GM21576 (cell line): ENCODE measurements at regions not wholly inside any gene's neighbourhood (a gene's known extent, or its start where the extent isn't known, plus 50 kb on each side); places are given as distances from the start of the nearest gene placed in this dataset.

Experiments used
- ATAC-seq: cut with Tn5 transposase; IDR thresholded peaks from one replicate; pipeline ENCODE4 v1.9.1; 2021; ENCODE audit warnings: mild to moderate bottlenecking, moderate library complexity; ENCODE audit not compliant: unreplicated experiment

DNA sequence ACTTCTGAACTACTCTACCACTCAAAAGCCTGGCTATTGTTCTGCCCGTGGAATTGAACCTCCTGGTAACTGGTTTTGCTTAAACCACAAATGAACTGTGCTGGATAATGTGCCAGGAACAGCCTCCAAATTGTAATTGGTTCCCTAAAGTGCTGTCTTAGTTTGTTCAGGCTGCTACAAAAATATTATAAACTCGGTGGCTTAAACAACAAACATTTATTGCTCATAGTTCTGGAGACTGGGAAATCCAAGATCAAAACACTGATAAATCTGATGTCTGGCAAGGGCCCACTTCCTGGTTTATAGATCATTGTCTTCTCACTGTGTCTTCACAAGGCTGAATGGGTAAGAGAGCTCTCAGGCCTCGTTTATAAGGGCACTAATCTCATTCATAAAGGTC, 149.2 kb upstream of the NCKAP5 start:
- no peak for ATAC-seq

DNA sequence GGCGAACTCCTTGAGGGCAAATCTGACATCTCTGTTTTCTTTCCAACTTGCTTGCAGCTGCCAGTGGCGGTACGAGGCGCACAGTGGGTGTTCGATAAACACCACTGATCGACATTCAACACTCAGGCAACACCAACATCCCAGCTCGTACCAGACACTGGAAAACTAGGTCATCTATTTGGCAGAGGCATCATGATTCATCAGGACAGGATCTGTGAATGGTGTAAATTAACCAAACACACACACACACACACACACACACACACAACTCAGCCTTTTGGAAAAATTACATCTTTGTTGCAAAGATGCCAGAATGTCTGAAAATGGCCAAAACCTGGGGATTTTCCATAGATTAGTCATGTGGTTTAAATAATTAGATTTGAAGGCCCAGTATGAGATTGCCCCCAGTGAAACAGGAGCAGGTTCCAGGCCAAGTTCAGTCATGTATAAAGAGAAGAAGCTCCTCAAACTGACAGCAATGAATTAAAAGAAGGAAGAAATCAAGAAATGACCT, 150.5 kb upstream of the NCKAP5 start:
- ATAC-seq: no peak

DNA sequence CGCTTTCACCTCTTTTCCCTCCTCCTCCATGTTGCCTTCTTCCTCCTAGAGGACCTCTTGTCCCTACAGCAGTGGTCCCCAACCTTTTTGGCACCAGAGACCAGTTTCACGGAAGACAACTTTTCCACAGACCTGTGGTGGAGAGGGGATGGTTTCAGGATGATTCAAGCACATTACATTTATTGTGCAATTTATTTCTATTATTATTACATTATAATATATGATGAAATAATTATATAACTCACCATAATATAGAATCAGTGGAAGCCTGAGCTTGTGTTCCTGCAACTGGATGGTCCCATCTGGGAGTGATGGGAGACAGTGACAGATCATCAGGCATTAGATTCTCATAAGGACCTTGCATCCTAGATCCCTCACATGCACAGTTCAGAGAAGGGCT, 152.2 kb upstream of the NCKAP5 start:
- ATAC-seq: no peak

DNA sequence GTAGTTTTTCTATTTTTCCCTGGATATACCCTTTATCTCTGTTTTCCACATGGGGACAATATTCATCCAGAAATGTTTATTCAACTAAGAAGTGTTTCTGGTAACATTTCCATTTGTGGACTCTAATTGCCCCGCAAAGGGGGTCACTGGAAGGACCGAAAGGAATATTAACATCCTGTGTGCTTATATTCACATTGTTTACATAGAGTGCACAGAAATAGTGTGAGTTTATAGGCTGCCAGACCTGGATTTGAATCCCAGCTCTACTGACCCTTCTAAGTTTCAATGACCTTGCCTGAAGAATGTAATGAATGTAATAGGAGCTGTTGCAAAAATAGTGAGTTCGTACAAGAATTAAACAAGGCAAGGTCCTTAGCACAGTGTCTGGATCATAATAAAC, 152.9 kb upstream of the NCKAP5 start:
- no peak for ATAC-seq

DNA sequence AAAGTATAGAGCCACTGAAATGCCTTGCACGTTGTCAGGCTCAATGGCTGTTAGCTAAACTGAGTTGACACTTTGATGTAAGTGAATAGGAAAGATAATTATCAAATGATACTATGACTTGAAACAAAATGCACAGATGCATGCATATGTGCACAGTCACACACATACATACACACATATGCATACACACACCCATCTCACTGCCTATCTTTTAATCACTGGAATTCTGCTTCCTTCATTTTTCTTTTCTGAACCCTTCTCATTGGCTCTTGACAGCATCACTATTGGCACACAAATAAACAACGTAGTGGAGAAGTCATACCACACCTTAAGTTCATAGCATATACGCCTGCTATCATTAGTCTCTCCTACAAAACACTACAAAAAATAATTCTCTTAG, 154.9 kb upstream of the NCKAP5 start:
- no peak for ATAC-seq

DNA sequence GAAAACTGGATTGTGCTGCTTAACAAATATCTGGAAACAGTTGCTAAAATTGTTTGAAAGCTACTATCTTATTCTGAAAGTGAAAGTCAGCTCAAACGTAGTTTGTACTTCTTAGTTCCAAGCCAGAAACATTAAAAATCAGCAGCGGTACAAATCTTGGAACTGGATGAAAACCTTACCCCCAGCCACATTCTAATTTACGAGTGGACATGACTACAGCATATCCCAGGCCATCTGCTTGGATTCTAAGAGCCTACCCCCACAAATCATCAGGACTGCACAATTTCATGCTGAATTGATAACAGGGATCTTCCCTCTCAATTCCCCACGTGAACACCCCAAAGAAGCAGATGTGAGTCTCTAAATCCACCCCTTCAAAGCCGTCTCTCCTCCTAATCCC, 158.7 kb upstream of the NCKAP5 start:
- no peak for ATAC-seq

DNA sequence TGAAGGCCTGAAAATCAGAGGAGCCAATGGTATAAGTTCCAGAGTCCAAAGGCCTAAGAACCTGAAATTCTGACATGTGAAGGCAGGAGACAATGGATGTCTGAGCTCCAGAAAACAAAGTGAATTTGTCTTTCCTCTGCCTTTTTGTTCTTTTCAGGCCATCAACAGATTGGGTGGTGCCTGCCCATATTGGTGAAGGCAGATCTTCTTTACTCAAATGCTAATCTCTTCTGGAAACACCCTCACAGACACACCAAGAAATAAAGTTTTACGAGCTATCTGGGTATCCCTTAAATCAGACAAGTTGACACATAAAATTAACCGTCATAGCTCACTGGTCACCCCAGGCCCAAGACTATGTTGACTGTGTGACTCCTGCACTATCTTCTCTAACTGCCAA, 163.8 kb upstream of the NCKAP5 start:
- ATAC-seq: no peak

DNA sequence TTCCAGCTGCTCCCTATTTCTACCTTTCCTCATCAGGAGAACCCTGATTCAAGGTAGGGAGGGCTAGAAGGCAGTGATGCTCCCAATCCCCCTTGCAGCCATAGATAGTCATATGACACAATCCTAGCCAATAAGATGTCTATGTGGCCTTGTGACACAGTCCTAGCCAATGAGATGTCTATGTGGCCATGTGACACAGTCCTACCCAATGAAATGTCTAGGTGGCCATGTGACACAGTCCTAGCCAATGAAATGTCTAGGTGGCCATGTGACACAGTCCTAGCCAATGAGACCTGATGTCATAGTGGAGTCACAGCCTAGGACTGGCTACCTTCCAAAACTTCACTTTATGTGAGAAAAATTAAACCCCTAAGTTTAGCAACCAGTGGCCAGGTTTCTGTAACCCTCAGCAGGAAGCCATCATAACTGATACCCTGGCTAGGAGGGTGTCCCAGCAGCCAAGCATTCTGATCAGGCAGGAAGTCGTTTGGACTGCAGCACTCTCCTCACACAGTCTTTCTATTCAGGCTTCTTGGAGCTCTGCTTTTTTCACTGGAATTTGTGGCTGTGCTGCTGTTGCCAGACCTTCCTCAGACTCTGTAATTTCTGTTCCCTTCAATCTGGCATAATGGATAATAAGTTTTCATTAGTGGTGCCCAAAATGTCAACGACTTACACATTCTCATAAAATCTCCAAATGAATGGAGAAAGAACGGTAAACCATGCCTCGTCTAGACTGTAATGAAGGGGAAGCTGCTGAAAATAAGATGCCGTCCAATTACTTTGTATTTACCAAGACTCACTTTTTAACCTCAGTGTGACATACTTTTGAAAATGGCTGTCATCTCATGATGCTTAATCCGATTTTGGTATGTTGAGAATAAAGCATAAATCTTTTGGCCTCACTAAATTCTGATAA, 165.0 kb upstream of the NCKAP5 start:
- no peak for ATAC-seq

DNA sequence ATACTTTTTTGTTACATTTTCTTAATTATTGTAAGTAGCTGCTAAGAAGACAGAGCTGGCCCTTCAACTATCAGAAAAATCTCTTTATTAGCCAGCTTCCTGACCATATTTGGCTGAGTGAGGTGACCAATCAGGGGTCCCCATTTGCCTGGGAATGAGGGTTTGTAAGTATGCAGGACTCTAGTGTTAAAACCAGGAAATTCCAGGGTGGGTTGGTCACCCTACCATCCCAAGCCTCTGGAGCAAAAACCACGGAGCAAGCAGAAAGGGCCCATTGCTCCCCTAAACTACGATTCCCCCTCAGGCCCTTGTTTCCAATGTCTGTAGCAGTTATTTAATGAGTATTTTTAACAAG, 165.6 kb upstream of the NCKAP5 start:
- no peak for ATAC-seq

DNA sequence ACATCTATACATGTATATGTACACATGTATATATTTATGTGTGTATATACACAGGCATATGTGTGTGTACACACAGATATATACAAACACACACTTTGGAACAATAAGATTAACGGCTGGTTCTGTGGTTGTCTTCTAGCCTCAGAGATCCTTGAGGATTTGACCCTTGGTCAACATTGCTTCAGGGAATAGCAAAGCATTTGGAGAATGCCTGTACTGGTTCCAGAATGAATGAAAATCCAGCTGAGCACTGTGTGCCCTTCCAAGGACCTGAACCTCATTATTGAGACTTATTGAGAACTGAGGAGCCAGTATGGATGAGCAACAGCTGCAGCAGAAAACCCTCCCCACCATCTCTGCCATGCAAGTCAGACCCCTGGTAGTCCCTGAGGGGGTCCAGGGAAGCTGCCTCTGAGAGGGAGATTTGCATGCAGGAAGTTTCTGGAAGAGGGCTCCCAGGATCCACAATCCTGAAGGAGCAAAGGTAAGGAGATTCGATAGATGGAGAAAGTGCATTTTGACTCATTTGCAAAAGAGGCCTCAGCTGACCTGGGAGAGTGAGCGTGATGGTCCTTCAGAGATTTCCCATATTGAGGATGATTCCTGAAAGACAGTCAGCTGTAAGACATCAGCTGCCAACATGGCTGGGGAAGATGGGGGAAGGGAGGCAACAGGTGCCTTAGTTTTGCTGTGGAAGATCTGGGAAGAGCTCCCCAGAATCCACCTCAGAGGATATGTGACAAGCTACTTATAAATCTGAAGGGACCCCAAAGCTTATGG, 166.6 kb upstream of the NCKAP5 start:
- ATAC-seq: no peak

DNA sequence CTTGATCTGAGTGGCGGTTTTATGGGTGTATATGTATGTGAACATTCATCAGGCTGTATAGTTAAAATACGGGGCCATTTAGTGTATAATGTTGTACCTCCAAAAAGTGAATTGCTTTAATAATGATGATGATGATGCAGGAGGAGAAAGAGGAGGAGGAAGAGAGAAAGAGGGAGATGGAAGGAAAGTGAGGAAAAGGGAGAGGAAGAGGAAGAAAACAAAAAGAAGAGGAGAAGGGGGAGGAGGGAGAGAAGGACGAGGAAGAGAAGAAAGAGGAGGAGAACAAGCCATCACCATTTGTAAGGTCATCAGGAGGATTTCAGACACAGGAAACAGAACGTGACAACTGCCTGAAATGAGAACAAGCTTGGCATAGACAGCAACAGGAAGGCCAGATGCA, 168.4 kb upstream of the NCKAP5 start:
- ATAC-seq: no peak

DNA sequence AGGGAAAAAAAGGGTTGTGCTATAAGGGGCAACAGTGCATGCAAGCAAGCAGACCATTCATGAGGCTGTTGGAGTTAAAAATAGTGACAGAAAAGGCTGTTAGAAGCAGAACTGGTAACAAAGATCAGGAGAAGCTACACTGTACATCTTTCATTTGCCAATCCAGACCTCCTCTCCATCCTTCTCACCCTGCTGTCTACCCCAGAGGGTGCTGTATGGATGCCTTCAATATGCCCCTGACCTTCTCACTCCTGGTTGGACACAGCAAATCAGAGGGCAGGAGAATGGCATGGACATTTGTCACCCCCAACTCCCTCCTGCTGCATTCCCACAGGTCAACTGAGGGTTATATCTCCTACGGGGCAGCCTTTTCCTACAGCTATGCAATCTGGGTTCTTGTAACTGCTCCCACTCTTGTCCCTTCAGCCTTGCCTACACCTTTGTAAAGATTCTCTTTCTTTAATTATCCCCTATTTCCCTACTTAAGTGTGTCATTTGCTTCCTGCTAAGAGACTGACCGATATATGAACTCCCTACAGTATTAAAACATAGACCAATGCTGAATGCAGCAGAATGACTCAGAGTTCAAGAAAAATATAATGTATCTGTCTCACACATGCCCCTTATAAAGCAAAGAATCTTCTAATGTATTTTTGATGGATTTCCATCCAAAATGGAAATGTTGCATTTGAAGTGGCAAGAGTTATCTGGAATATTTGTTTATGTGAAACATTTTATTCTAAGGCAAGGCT, 169.2 kb upstream of the NCKAP5 start:
- ATAC-seq: no peak

DNA sequence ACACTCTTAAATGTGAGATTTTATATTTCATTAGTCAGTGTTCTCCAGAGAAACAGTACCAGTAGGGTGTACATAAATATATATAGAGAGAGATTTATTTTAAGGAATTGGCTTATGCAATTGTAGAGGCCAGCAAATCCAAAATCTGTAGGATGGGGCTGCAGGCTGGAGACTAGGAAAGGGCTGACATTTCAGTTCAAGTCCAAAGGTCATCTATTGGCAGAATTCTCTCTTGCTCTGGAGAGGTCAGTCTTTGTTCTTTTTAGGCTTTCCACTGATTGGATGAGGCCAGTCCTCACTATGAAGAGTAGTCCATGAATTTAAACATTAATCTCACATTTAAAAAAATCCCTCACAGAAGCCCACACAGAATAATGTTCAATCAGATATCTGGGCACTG, 170.8 kb upstream of the NCKAP5 start:
- ATAC-seq: no peak

DNA sequence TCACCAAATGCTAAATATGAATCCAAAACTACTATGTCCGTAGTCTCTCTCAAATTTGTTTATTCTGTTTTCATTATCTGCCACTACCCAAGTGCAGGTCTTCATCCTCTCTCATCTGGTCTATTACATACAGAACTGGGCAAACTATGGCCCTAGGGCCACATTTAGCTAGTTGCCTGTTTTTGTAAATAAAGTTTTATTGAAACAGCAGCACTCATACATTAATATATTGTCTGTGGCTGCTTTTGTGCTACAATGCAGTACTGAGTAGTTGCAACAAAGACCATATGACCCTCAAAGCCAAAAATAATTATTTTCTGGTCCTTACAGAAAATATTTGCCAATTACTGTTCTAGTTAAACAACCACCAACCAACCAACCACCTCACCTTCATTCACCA, 172.2 kb upstream of the NCKAP5 start:
- no peak for ATAC-seq

DNA sequence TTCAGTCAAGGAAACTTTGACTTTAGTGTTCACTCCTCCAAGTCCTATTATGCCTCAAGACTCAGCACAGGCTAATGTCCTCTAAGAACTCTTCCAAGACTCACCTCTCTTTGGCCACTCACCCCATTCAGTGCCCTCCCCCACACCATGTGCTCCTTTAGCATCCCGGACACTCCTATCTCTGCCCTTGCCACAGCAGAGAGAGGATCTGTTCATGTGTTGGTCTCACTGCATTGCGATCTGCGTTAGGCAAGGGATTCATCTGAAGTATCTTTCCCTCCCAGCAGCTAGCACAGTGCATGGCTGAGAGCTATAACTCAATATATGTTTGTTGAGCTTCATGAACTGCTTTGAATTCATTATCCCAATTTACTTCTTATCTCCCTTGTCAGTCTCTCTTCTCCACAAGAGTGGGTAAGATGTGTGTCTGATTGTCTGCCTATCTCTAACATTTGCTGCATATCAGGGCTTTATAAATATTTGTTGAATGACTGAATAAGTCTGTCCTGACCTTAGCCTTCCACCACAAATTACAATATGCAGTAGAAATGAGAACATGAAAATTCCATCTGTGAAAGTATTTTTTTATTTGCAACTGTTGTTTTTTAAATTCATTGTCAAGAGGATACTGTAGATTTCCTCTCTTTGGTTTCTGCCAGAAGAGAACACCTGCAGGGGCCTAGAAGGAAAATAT, 179.9 kb upstream of the NCKAP5 start:
- no peak for ATAC-seq

DNA sequence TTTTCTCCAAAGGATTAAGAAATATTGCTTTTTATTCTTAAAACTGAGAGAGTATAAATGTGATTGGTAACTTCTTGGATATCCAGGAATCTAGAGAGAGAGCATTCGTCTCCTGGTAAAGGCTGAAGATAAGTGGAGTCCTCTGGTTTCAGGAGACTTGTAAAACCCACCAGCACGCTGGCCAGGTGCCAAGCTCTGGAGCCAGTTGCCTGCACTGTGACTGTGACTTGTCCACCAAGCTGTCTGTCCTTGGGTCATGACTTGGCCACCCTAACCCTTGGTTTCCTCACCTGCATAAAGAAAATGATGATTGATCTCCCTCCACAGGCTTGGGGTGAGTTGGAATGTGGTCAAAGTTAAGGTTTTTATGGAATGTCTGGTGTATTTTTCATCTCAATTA, 185.4 kb upstream of the NCKAP5 start:
- no peak for ATAC-seq

DNA sequence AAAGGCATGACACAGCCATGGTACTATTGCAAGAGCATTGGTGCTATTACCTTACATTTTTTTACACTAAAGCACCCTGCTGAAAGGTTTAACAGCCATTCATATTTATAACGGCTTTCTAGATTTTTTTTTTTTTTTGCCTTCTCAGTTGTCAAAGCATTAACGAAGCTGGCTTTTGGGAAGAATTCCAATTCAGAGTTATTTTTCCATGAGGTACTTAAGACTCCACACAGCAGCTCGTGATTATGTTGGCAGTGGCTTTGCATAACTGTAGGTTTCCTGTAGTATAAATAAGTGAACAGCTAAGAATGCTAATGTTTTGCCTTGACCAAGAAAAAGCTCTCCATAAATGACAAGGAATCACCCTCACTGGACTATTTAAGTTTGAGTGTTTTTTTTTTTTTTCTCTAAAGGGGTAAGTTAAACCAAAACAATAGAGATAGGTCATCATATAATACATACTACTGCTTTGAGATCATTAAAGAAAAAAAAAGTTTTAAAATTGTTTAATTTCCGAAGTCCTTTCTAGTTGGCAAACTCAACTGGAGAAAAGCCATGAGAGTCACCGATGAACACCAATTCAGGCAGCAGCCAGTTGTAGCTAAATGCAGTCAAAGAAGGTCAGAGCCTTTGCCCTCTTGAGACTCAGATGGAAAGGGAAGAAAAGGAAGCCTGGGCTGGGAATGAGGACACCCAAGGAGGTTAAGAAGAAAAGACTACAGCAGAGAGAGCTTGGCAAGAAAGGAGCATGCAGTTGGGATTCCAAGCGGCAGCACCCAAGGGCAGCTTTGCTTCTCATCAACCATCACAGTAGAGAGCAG, 187.4 kb upstream of the NCKAP5 start:
- no peak for ATAC-seq

DNA sequence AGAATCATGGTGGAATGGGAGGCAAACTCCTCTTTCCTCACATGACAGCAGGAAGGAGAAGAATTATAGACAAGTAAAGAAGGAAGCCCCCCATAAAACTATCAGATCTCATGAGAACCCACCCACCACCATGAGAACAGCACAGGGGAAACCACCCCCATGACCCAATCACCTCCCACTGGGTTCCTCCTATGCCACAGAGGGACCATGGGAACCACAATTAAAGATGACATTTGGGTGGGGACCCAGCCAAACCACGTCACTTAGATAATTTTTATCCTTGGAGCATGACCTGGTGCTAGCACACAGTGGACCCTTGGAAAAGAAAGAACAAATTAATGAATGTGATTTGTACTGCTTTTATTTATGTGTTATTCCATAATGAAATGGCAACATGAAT, 188.6 kb upstream of the NCKAP5 start:
- no peak for ATAC-seq

DNA sequence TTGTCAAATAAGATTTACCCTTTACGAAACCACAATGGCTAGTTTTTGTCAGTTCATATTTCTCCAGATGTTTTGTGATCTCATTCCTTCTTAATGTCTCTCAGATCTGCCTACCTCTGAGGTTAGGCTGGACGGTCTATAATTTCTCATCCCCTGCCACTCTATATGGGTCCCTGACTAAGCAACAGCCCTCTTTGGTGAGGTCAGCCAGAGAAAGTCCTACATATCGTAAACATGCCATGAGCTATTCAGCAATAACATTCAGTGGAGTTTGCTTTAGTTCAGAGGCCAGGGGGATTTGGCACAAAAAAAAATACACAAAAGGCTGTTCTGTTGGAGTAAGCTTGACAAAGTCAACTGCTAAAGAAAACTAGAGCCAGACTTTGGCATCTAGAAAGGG, 192.1 kb upstream of the NCKAP5 start:
- no peak for ATAC-seq

DNA sequence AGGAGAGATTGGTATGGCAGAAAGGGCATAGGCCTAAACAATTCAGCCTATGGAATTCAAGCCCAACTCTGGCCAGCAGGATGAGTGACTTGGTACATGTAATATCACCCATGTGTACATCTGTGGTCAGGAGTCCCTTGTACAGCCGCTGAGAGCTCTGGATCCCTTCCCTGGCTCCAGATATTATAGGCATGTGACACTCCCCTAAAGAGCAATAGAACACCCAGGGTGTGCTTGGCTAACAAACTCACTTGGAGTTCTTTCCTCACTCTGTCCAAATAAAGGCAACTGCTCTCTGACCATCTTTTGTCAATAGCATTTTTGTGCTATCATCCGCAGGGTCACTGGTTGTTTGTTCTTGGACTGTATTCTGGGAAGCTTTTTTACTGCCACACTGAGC, 197.4 kb upstream of the NCKAP5 start:
- no peak for ATAC-seq
